IPS-15b (cell line): ENCODE measurements at regions not wholly inside any gene's neighbourhood (a gene's known extent, or its start where the extent isn't known, plus 50 kb on each side); places are given as distances from the start of the nearest gene placed in this dataset.
"Not testable (repeated sequence)": the region's sequence is repeated elsewhere in the genome, so short reads cannot be mapped to it uniquely, and the experiment has no call there.

ENCODE experiments used
- H3K27me3 ChIP-seq: one replicate; pipeline ENCODE4 v1.6.1; 2013; ENCODE audit warnings: low read length; ENCODE audit not compliant: control insufficient read depth, insufficient read depth
- H3K36me3 ChIP-seq: one replicate; pipeline ENCODE4 v1.6.1; 2013; ENCODE audit warnings: low read length; ENCODE audit not compliant: control insufficient read depth, insufficient read depth
- H3K4me1 ChIP-seq: one replicate; pipeline ENCODE4 v1.6.1; 2013; ENCODE audit warnings: mild to moderate bottlenecking, low read length; ENCODE audit not compliant: control insufficient read depth, insufficient read depth
- H3K4me3 ChIP-seq: one replicate; pipeline ENCODE4 v1.5.1; 2013; ENCODE audit warnings: low read depth, low read length
- H3K9ac ChIP-seq: one replicate; pipeline ENCODE4 v1.6.1; 2013; ENCODE audit warnings: low read depth, mild to moderate bottlenecking, low read length
- H3K9me3 ChIP-seq: one replicate; pipeline ENCODE4 v1.6.1; 2013; ENCODE audit warnings: mild to moderate bottlenecking, low read length; ENCODE audit not compliant: control insufficient read depth, insufficient read depth

DNA sequence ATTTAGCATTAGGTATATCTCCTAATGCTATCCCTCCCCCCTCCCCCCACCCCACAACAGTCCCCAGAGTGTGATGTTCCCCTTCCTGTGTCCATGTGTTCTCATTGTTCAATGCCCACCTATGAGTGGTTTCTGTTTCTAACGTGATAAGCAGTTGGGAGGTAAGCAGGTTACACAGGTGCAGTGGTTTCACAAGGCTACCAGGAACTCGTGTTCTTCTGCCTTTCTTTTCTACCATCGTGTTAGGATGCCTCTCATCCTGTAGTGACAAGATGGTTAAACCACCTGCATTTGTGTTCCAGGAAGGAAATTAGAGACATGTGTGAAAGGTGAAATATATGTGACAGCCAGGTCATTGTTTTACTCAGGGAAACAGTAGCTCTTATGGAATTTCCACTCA, 476.5 kb upstream of the DDX18 start:
- not testable (repeated sequence) for H3K9ac ChIP-seq, H3K27me3 ChIP-seq, H3K9me3 ChIP-seq, H3K4me3 ChIP-seq, H3K36me3 ChIP-seq, H3K4me1 ChIP-seq

DNA sequence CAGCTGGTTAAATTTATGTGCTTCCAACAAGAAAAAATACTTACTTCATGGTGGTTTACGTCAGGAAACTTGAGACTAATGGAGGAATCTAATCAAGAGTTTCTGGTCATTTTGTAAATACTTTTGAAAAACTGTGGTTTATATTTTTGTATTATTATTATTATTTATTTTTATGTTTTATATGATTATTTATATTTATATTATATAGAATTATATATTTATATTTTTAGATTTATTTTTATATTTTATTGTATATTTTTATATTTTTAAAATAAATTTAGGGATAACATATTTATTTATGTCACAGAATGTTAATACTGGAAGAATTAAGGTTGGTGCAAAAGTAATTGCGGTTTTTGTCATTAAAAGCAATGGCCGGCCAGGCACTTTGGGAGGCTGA, 474.5 kb upstream of the DDX18 start:
- Histone ChIP-seq H3K36me3 (no peaks in the 10 kb centered on the region), H3K9me3 (no peaks in the 10 kb centered on the region), H3K9ac (no peak overlapping the region), H3K4me3 (no peak overlapping the region), H3K27me3 (no peaks in the 10 kb centered on the region), H3K4me1 (no peaks in the 10 kb centered on the region)

DNA sequence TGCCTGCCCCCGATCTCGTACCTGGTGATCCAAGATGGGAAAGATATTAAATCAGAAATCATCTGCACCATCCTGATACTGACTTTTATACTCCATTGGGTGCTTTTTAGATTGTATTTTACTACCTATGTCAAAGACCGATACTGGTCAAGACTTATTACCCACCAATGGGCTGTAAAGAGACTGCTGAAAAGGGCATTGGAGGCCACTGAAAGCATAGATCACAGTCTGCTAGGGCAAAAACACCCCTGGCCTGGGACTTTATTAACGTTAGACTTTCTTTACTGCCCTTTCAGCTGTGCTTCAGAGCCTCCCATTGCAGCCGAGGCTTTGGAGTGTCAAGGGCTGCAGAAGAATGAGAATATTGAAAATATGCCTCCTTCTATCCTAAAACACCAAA, 472.8 kb upstream of the DDX18 start:
- Histone ChIP-seq H3K9me3 (no peaks in the 10 kb centered on the region), H3K4me3 (no peak overlapping the region), H3K4me1 (no peaks in the 10 kb centered on the region)

GRCh38 chr2:117342415-117342814, 472.1 kb upstream of the DDX18 start:
- no peaks in the 10 kb centered on the region for H3K27me3 ChIP-seq
- no peaks in the 10 kb centered on the region for H3K9me3 ChIP-seq
- H3K4me1 ChIP-seq: no peaks in the 10 kb centered on the region
- H3K9ac ChIP-seq: no peak overlapping the region
- no peaks in the 10 kb centered on the region for H3K36me3 ChIP-seq
- no peak overlapping the region for H3K4me3 ChIP-seq

More for the DNA sequence above, 472.8 kb upstream of the DDX18 start:
- Histone ChIP-seq H3K36me3 (no peaks in the 10 kb centered on the region), H3K9ac (no peak overlapping the region), H3K27me3 (no peaks in the 10 kb centered on the region)

- H3K27me3 ChIP-seq: no peaks in the 10 kb centered on the region
- no peaks in the 10 kb centered on the region for H3K4me1 ChIP-seq
- no peak overlapping the region for H3K4me3 ChIP-seq
- H3K9me3 ChIP-seq: no peaks in the 10 kb centered on the region
- H3K36me3 ChIP-seq: no peaks in the 10 kb centered on the region
- H3K9ac ChIP-seq: no peak overlapping the region
These were observed 464.8 kb upstream of the DDX18 start for GRCh38 chr2:117349687-117350086.

DNA sequence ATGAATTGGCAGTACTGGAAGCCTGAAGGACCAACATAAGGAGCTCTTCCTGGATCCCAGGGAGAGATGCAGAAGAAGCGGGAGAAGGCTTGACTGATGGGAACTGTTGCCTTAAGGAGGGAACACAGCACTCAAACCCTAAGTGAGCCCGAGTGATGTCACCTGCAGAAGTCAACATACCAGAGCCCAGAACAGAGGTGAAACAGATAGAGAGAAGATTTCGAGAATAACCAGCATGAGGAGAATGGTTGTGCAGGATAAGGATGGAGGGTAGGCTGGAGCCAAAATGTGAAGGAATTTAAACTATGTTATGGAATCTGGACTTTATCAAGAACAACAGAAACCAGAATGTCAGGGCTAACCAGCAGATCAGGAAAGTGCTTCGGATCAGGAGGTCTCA, 463.1 kb upstream of the DDX18 start:
- H3K27me3 ChIP-seq: no peaks in the 10 kb centered on the region
- H3K9me3 ChIP-seq: no peaks in the 10 kb centered on the region
- no peaks in the 10 kb centered on the region for H3K36me3 ChIP-seq
- H3K9ac ChIP-seq: no peak overlapping the region
- no peak overlapping the region for H3K4me3 ChIP-seq
- no peaks in the 10 kb centered on the region for H3K4me1 ChIP-seq

- no peaks in the 10 kb centered on the region for H3K4me1 ChIP-seq
- H3K4me3 ChIP-seq: no peak overlapping the region
- no peaks in the 10 kb centered on the region for H3K27me3 ChIP-seq
- H3K36me3 ChIP-seq: no peaks in the 10 kb centered on the region
- no peak overlapping the region for H3K9ac ChIP-seq
- no peaks in the 10 kb centered on the region for H3K9me3 ChIP-seq
These were observed 455.1 kb upstream of the DDX18 start for GRCh38 chr2:117359266-117359914.

DNA sequence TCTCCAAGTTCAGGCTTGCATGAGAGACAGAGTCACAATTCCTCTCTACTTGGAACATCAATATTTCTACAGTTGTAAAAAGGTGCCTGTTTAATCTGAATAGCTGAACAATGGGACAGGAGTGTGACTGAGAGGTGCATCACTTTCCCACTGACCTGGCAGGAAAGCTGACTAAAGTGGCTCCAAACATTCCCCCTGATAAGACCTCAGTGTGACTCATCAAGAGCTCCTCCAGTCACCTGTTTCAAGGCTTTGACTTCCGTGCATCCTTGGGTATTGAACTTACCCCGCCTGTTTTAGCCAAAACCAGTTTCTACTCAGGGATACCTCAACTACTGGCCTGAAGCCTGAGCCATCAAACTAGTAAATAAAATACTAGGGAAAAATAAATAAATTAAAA, 453.9 kb upstream of the DDX18 start:
- Histone ChIP-seq H3K4me3 (no peak overlapping the region), H3K9ac (no peak overlapping the region), H3K27me3 (no peaks in the 10 kb centered on the region), H3K36me3 (no peaks in the 10 kb centered on the region), H3K9me3 (no peaks in the 10 kb centered on the region), H3K4me1 (no peaks in the 10 kb centered on the region)

DNA sequence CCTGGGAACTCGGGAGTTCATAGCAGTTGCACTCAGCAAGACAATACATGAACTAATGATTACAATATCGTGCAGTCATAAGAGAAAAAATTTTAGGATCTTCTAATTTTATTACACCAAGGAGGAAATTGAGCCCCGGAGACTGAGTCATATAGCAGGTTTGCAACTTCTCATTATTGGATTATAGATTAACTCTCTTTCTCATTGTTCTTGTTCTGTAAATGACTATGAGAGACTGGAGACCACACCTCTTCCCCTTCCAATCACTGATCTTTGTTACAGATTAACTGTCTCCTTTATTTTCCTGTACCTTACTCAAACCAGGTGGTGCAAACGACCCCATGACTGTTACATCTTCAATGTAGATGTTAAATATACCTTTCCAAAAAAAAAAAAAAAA, 435.8 kb upstream of the DDX18 start:
- Histone ChIP-seq H3K36me3 (no peaks in the 10 kb centered on the region), H3K4me1 (no peaks in the 10 kb centered on the region), H3K27me3 (no peaks in the 10 kb centered on the region), H3K4me3 (no peak overlapping the region), H3K9ac (no peak overlapping the region), H3K9me3 (no peaks in the 10 kb centered on the region)

GRCh38 chr2:117379928-117380327, 434.6 kb upstream of the DDX18 start:
- Histone ChIP-seq H3K36me3 (no peaks in the 10 kb centered on the region), H3K27me3 (no peaks in the 10 kb centered on the region), H3K4me3 (no peak overlapping the region), H3K4me1 (no peaks in the 10 kb centered on the region), H3K9ac (no peak overlapping the region), H3K9me3 (no peaks in the 10 kb centered on the region)

DNA sequence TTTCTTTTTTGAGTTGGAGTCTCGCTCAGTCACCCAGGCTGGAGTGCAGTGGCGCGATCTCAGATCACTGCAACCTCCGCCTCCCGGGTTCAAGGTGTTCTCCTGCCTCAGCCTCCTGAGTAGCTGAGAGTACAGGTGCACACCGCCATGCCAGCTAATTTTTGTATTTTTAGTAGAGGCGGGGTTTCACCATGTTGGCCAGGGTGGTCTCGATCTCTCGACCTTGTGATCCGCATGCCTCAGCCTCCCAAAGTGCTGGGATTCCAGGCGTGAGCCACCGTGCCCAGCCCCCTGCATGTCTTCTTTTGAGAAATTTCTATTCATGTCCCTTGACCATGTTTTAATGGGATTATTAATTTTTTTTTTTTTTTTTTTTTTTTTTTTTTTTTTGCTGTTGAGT, 430.5 kb upstream of the DDX18 start:
- not testable (repeated sequence) for H3K36me3 ChIP-seq

GRCh38 chr2:117396161-117396560, 418.3 kb upstream of the DDX18 start:
- H3K4me1 ChIP-seq: no peaks in the 10 kb centered on the region
- H3K9me3 ChIP-seq: no peaks in the 10 kb centered on the region
- no peaks in the 10 kb centered on the region for H3K36me3 ChIP-seq
- H3K9ac ChIP-seq: no peak overlapping the region
- no peaks in the 10 kb centered on the region for H3K27me3 ChIP-seq
- H3K4me3 ChIP-seq: no peak overlapping the region

More for the DNA sequence above, 430.5 kb upstream of the DDX18 start:
- H3K4me3 ChIP-seq, H3K9ac ChIP-seq, H3K27me3 ChIP-seq, H3K9me3 ChIP-seq, H3K4me1 ChIP-seq: not testable (repeated sequence)
